H1 (cell line): ENCODE measurements at regions not wholly inside any gene's neighbourhood (a gene's known extent, or its start where the extent isn't known, plus 50 kb on each side); places are given as distances from the start of the nearest gene placed in this dataset.
A peak's percentile ranks its signal among the peaks of the same experiment; 100 is the strongest.

ENCODE experiments used
- CTCF ChIA-PET: fragments of 300-600 bp; sonication (Branson Sonifier 250); formaldehyde crosslinking; loops from one replicate; lab custom pipeline; 2021; ENCODE audit not compliant: partially characterized antibody; lab: Charles Lee
- POLR2A ChIA-PET: fragments of 300-600 bp; sonication (Branson Sonifier 250); formaldehyde crosslinking; loops from one replicate; lab custom pipeline; 2021; ENCODE audit warnings: inconsistent platforms; ENCODE audit not compliant: partially characterized antibody; lab: Charles Lee
- DNase-seq, 2 experiments: peaks; one replicate each; pipeline versions ENCODE4 v3.0.0 to v3.0.0-alpha.2; 2010 to 2022; ENCODE audit warnings: low spot score in 2 of 2, low read depth in 1 of 2, mixed read lengths in 1 of 2
- FAIRE-seq: peaks from 2 replicates; lab custom pipeline; 2011; peaks lifted over from hg19 to GRCh38; lab: Jason Lieb, UNC
- H2AFZ ChIP-seq: 2 replicates; pipeline ENCODE4 v1.8.1; 2012; ENCODE audit warnings: low read length, inconsistent platforms
- H2AK5ac ChIP-seq: 2 replicates; pipeline ENCODE4 v1.6.1; 2013; ENCODE audit warnings: low read depth, low read length
- H2BK120ac ChIP-seq: replicated peaks from 2 replicates; pipeline ENCODE3; 2013; ENCODE audit warnings: low read depth, low read length, inconsistent platforms
- H2BK12ac ChIP-seq: 2 replicates; pipeline ENCODE4 v1.6.1; 2013; ENCODE audit warnings: low read depth, low read length
- H2BK15ac ChIP-seq: 2 replicates; pipeline ENCODE4 v1.6.1; 2013; ENCODE audit warnings: low read length
- H2BK20ac ChIP-seq: 2 replicates; pipeline ENCODE4 v1.6.1; 2013; ENCODE audit warnings: low read length
- H2BK5ac ChIP-seq: 2 replicates; pipeline ENCODE4 v1.6.1; 2013; ENCODE audit warnings: low read depth, low read length
- H3K14ac ChIP-seq: 2 replicates; pipeline ENCODE4 v1.6.1; 2013; ENCODE audit warnings: inconsistent platforms; ENCODE audit not compliant: insufficient read length
- H3K18ac ChIP-seq: 2 replicates; pipeline ENCODE4 v1.6.1; 2013; ENCODE audit warnings: low read length; ENCODE audit errors: extremely low read depth
- H3K23ac ChIP-seq: 2 replicates; pipeline ENCODE4 v1.6.1; 2013; ENCODE audit warnings: inconsistent platforms; ENCODE audit not compliant: insufficient read length
- H3K23me2 ChIP-seq: 2 replicates; pipeline ENCODE4 v1.6.1; 2013; ENCODE audit warnings: low read depth, low read length
- H3K27ac ChIP-seq: 2 replicates; pipeline ENCODE4 v1.6.1; 2011; ENCODE audit warnings: low read depth, low read length, inconsistent platforms
- H3K27me3 ChIP-seq, 4 experiments: replicated peaks in 1 of 4; 1 replicate in 1 of 4; 2 replicates in 3 of 4; pipeline versions ENCODE4 v1.6.1 to v1.8.1; 2011 to 2013; ENCODE audit warnings: low read length in 3 of 4, mild to moderate bottlenecking in 3 of 4, inconsistent platforms in 2 of 4, mixed read lengths in 2 of 4, moderate library complexity in 1 of 4; ENCODE audit not compliant: control insufficient read depth in 3 of 4, insufficient read depth in 3 of 4; ENCODE audit errors: extremely low read depth in 1 of 4
- H3K36me3 ChIP-seq, 4 experiments: 2 replicates each; pipeline versions ENCODE4 v1.6.1 to v1.8.1; 2011 to 2013; ENCODE audit warnings: mild to moderate bottlenecking in 4 of 4, low read length in 3 of 4, moderate library complexity in 2 of 4, control low read depth in 1 of 4, inconsistent platforms in 1 of 4; ENCODE audit not compliant: insufficient read depth in 4 of 4, control insufficient read depth in 2 of 4
- H3K4ac ChIP-seq: replicated peaks from 2 replicates; pipeline ENCODE3; 2013; ENCODE audit warnings: low read length, low read depth, mixed read lengths, inconsistent platforms; ENCODE audit not compliant: insufficient read length
- H3K4me1 ChIP-seq, 4 experiments: replicated peaks in 1 of 4; 1 replicate in 1 of 4; 2 replicates in 3 of 4; pipeline versions ENCODE4 v1.6.1 to v1.8.1; 2011 to 2013; ENCODE audit warnings: low read length in 3 of 4, inconsistent platforms in 2 of 4, mixed read lengths in 1 of 4; ENCODE audit not compliant: insufficient read depth in 4 of 4, control insufficient read depth in 3 of 4
- H3K4me2 ChIP-seq, 2 experiments: 2 replicates each; pipeline versions ENCODE4 v1.6.1 to v1.8.1; 2011 to 2013; ENCODE audit warnings: low read depth in 2 of 2, low read length in 2 of 2, control low read depth in 1 of 2, inconsistent platforms in 1 of 2, mild to moderate bottlenecking in 1 of 2; ENCODE audit not compliant: insufficient read depth in 1 of 2
- H3K4me3 ChIP-seq, 4 experiments: fragments of 200-600, 300-600 bp in 1 of 4; sonication (generic), shearing (Covaris generic), sonication (Bioruptor Twin) in 1 of 4; 2 replicates each; pipeline versions ENCODE4 v1.5.1 to v1.8.1; 2011 to 2016; ENCODE audit warnings: low read length in 4 of 4, low read depth in 3 of 4, control low read depth in 2 of 4, inconsistent platforms in 2 of 4, mild to moderate bottlenecking in 2 of 4, mixed read lengths in 1 of 4, moderate library complexity in 1 of 4; ENCODE audit not compliant: insufficient read depth in 2 of 4; ENCODE audit errors: extremely low read depth in 1 of 4
- H3K56ac ChIP-seq: replicated peaks from 2 replicates; pipeline ENCODE3; 2013; ENCODE audit warnings: low read depth, mild to moderate bottlenecking, mixed read lengths, low read length, inconsistent platforms; ENCODE audit not compliant: insufficient read length
- H3K79me1 ChIP-seq: 2 replicates; pipeline ENCODE4 v1.6.1; 2013; ENCODE audit warnings: low read depth, low read length, control low read depth
- H3K79me2 ChIP-seq, 2 experiments: 2 replicates each; pipeline versions ENCODE4 v1.6.1 to v1.8.1; 2012 to 2013; ENCODE audit warnings: low read length in 2 of 2, mild to moderate bottlenecking in 2 of 2, inconsistent platforms in 1 of 2; ENCODE audit not compliant: insufficient read depth in 2 of 2, control insufficient read depth in 1 of 2
- H3K9ac ChIP-seq, 4 experiments: replicated peaks in 1 of 4; 1 replicate in 1 of 4; 2 replicates in 3 of 4; pipeline versions ENCODE4 v1.6.1 to v1.8.1; 2011 to 2013; ENCODE audit warnings: low read depth in 3 of 4, low read length in 3 of 4, control low read depth in 2 of 4, mild to moderate bottlenecking in 2 of 4, moderate library complexity in 2 of 4, inconsistent platforms in 1 of 4; ENCODE audit errors: extremely low read depth in 1 of 4
- H3K9me3 ChIP-seq, 2 experiments: 2 replicates each; pipeline versions ENCODE4 v1.6.1 to v1.8.1; 2012 to 2013; ENCODE audit warnings: mild to moderate bottlenecking in 2 of 2, moderate library complexity in 2 of 2, control low read depth in 1 of 2, inconsistent platforms in 1 of 2, low read depth in 1 of 2, low read length in 1 of 2, mixed read lengths in 1 of 2; ENCODE audit not compliant: insufficient read depth in 2 of 2
- H4K20me1 ChIP-seq, 2 experiments: replicated peaks in 1 of 2; 2 replicates each; pipeline versions ENCODE3 to v1.8.1; 2011 to 2013; ENCODE audit warnings: inconsistent platforms in 2 of 2, low read length in 2 of 2, mild to moderate bottlenecking in 1 of 2; ENCODE audit not compliant: insufficient read depth in 2 of 2, control insufficient read depth in 1 of 2
- H4K5ac ChIP-seq: 2 replicates; pipeline ENCODE4 v1.6.1; 2013; ENCODE audit warnings: low read length, low read depth, mixed read lengths, inconsistent platforms; ENCODE audit not compliant: insufficient read length
- H4K8ac ChIP-seq: 2 replicates; pipeline ENCODE4 v1.8.0; 2013; ENCODE audit warnings: mild to moderate bottlenecking, moderate library complexity, low read length, inconsistent platforms; ENCODE audit not compliant: insufficient read depth; ENCODE audit errors: extremely low read depth
- H4K91ac ChIP-seq: replicated peaks from 2 replicates; pipeline ENCODE3; 2013; ENCODE audit warnings: low read length, mixed read lengths, inconsistent platforms; ENCODE audit not compliant: insufficient read length
- ATF2 ChIP-seq: IDR thresholded peaks from 2 replicates; pipeline ENCODE4 v1.6.1; 2012; ENCODE audit warnings: low read length, inconsistent platforms
- CTCF ChIP-seq, 3 experiments: IDR thresholded peaks; 1 replicate in 2 of 3; 2 replicates in 1 of 3; pipeline versions ENCODE4 v1.5.1 to v1.6.1; 2011; ENCODE audit warnings: low read length in 3 of 3, mild to moderate bottlenecking in 3 of 3, inconsistent platforms in 2 of 3, low read depth in 1 of 3, moderate library complexity in 1 of 3; ENCODE audit not compliant: insufficient read depth in 1 of 3; ENCODE audit errors: control extremely low read depth in 1 of 3
- EGR1 ChIP-seq: IDR thresholded peaks from 2 replicates; pipeline ENCODE4 v1.6.1; 2011; ENCODE audit warnings: low read depth, low read length, borderline replicate concordance
- KDM4A ChIP-seq: IDR thresholded peaks from one replicate; pipeline ENCODE4 v1.7.1; 2012; ENCODE audit warnings: low read depth, mild to moderate bottlenecking, moderate library complexity, low read length, inconsistent platforms; ENCODE audit not compliant: severe bottlenecking
- POU5F1 ChIP-seq: IDR thresholded peaks from 2 replicates; pipeline ENCODE4 v1.6.1; 2011; ENCODE audit warnings: low read depth, mild to moderate bottlenecking, low read length, moderate library complexity
- RXRA ChIP-seq: IDR thresholded peaks from 2 replicates; pipeline ENCODE4 v1.6.1; 2011; ENCODE audit warnings: low read depth, mild to moderate bottlenecking, low read length, moderate library complexity; ENCODE audit not compliant: insufficient read depth
- TAF1 ChIP-seq: IDR thresholded peaks from 2 replicates; pipeline ENCODE4 v1.6.1; 2011; ENCODE audit warnings: mild to moderate bottlenecking, low read depth, low read length
- WGBS, 2 experiments: shearing (Covaris generic) in 1 of 2; methylation state at CpG; one replicate each; pipeline versions ENCODE4 v1.1.6 to v1.1.7; 2013 to 2015; ENCODE audit warnings: low lambda C conversion rate in 2 of 2, mixed read lengths in 2 of 2, inconsistent platforms in 1 of 2, low coverage in 1 of 2, missing lambda C conversion rate in 1 of 2; ENCODE audit not compliant: insufficient replicate concordance in 2 of 2, insufficient coverage in 1 of 2, insufficient read length in 1 of 2; ENCODE audit errors: extremely low coverage in 1 of 2, missing lambda C conversion rate in 1 of 2; 5-methylcytosine and 5-hydroxymethylcytosine counted together

GRCh38 chr12:3350432-3350831 is 140.6 kb upstream of the PRMT8 start:
- Histone ChIP-seq H3K4ac (no peak overlapping the region), H3K4me3 (no peak overlapping the region), H4K91ac (no peak overlapping the region), H3K56ac (no peak overlapping the region), H3K9ac (no peak overlapping the region), H3K36me3 (no peaks in the 10 kb centered on the region), H3K4me2 (no peak overlapping the region), H2BK20ac (no peak overlapping the region), H2BK5ac (no peak overlapping the region), H2BK120ac (no peak overlapping the region), H4K8ac (no peak overlapping the region), H3K4me1 (no peaks in the 10 kb centered on the region; a peak in 1 of 7 replicates), H3K9me3 (no peaks in the 10 kb centered on the region), H2AFZ (no peak overlapping the region), H3K14ac (no peak overlapping the region), H3K79me2 (no peaks in the 10 kb centered on the region), H3K23ac (no peak overlapping the region), H4K20me1 (no peaks in the 10 kb centered on the region), H3K27ac (no peak overlapping the region), H3K27me3 (no peaks in the 10 kb centered on the region), H2BK15ac (no peak overlapping the region), H3K79me1 (no peaks in the 10 kb centered on the region), H4K5ac (no peak overlapping the region), H2AK5ac (no peak overlapping the region), H3K23me2 (no peaks in the 10 kb centered on the region; the same call in 1 of the 2 replicates), H2BK12ac (no peak overlapping the region), H3K18ac (no peak overlapping the region)
- ChIA-PET POLR2A (interaction anchor here (0.9 kb wide), 1 partner anchor 107 kb away, joined by 3 read pairs; no protein-coding TSS in a partner anchor), CTCF (interaction anchor here (1.0 to 8.8 kb wide), 11 partner anchors 8 to 106 kb away, joined by 3 to 53 read pairs (median 6); no protein-coding TSS in a partner anchor)
- FAIRE-seq, result no peak
- TF ChIP-seq CTCF (IDR thresholded peaks at IDR 0.05; ENCODE audit: control extremely low read depth in 1 of 3, insufficient read depth in 1 of 3, low read depth in 1 of 3, low read length in 3 of 3) (peak in 1 of 3 experiments; percentile 13; a peak in 1 of 4 replicates), POU5F1 (no peak), ATF2 (no peak), KDM4A (no peak), TAF1 (no peak), EGR1 (no peak), RXRA (no peak)
- DNase-seq, result no peak
- WGBS, 2 experiments, result 85% methylated on average over 4 of the region's 4 CpGs; no CpG with 5 or more reads in 1 of the 2 experiments
